GM21381 (cell line): ENCODE measurements at regions not wholly inside any gene's neighbourhood (a gene's known extent, or its start where the extent isn't known, plus 50 kb on each side); places are given as distances from the start of the nearest gene placed in this dataset.
"Not testable (repeated sequence)": the region's sequence is repeated elsewhere in the genome, so short reads cannot be mapped to it uniquely, and the experiment has no call there.

ENCODE experiments used
- ATAC-seq: cut with Tn5 transposase; IDR thresholded peaks from one replicate; pipeline ENCODE4 v1.9.1; 2021; ENCODE audit warnings: mild to moderate bottlenecking, moderate library complexity; ENCODE audit not compliant: unreplicated experiment

DNA sequence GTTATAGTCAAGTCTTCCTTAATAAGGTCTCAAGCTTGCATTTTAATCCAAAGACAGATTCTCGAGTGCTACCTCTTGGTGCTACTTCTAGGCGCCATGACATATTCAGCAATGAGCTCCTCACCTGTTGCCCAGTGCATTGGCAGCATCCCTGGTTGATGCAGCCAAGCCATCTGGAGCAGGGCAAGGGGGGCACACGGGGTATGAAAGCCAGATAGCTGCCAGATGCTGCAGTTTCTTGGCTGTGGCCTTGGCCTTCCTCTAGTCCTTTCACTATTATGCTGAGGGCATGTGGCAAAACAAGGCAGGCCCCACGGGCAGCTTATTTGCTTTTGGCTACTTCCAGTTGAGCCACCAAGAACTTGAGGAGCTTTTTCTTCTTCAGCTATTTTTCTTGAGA, 168.6 kb upstream of the PGRMC2 start:
- ATAC-seq = no peak

DNA sequence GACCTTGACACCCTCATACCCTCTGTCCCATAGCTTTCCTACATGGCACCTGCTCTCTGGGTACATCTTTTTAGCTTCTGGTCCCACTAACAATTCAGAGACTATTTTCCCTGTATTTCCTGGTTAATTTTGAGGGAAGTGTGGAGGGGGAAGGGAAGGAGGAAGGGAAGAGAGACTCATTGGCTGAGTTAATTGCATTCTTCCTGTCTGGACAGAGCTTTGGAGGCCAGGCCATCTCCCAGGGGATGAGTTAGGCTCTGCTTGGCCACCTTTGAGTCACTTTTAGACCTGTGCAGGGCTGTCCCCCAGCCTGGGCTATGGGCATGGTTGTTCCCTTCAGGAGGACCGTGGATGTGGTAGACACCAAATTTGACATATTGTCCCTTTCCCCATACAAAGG, 167.9 kb upstream of the PGRMC2 start:
- ATAC-seq = no peak

DNA sequence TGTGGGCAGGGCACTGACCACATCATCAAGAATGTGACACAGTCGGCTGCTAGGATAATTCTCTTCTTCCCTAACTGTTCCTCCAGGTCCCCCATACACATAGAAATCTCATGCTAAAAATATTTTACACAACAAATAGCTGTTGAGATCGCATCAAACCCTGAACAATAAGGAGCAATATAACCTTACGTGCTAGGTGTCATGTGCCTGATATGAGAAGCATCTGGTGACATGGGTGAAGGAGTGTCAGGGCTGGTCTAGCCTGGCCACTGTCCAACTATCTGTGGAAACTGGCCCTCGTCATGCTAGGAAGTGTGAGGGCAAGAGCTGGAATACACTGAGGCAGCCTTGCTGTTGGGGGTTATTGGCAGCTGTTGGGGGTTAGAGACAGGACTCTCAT, 167.3 kb upstream of the PGRMC2 start:
- no peak for ATAC-seq

DNA sequence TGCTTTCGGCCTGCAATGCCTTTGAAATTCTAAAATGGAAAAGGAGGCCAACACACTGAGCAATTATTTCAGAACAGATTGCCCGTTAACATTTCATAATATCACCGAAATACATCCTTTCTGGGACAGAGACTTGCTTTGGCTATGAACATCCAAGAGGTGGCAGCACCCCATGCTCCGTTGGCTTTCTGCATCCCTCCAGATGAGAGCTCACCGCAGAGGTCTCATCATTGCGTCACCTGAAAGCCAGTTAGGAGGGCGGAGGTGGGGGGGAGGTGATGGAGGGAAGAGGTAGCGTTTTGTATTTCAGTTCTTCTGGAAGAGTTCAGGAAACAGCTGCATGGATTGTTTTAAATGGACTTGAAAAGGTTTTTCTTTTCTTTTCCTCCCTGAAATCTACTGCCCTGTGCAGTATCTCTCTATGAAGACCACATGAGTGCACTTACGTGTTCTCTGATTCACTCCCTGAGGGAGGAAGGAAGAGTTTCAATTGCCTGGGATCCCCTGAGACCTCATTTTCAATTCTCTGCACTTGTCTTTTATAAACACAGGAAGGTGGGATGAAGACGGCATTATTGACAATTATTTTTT, 166.8 kb upstream of the PGRMC2 start:
- ATAC-seq = peak; percentile 100

DNA sequence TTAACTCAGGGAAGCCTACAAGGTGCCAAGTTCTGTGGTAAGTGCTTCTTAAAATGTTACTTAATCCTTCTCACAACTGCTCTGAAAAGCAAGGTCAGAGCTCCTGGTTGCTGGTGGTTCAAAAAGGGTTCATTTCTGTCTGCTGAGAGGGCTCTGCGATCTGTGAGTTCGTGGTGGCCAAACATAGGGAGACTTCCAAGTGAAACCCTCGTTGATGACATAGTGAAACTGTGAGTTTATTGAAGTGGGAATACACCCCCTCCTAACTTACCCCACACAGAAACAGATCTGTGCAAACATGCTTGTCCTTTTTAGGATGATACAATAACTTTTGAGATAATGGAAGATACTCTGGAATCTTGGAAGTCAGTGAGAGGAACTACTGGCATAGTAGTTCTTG, 164.8 kb upstream of the PGRMC2 start:
- no peak for ATAC-seq

DNA sequence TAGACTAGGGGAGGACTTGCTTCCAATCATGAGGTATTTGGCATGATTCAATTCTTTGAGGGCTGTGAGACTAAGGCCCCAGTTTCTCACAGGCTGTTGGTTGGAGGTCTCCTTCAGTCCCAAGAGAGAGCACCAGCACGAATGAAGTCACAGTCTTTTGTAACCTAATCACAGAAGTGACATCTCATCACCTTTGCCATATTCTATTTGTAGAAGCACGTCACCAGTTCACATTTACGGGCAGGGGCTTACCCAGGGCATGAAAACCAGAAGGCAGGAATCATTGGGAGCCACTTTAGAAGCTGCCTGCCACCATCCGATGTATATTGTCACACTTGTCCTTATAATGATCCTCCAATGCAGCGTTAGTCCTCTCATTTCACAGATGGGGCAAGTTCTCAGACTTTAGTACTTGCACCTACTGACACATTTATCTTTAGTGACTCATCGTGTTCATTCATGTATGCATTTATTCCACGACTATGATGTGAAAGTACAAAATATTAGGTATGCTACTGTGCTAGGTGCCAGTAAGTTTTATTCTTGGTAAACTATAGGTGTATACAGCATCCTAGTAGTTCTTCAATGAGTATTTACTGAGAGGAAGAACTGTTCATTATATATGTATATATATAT, 163.8 kb upstream of the PGRMC2 start:
- no peak for ATAC-seq

DNA sequence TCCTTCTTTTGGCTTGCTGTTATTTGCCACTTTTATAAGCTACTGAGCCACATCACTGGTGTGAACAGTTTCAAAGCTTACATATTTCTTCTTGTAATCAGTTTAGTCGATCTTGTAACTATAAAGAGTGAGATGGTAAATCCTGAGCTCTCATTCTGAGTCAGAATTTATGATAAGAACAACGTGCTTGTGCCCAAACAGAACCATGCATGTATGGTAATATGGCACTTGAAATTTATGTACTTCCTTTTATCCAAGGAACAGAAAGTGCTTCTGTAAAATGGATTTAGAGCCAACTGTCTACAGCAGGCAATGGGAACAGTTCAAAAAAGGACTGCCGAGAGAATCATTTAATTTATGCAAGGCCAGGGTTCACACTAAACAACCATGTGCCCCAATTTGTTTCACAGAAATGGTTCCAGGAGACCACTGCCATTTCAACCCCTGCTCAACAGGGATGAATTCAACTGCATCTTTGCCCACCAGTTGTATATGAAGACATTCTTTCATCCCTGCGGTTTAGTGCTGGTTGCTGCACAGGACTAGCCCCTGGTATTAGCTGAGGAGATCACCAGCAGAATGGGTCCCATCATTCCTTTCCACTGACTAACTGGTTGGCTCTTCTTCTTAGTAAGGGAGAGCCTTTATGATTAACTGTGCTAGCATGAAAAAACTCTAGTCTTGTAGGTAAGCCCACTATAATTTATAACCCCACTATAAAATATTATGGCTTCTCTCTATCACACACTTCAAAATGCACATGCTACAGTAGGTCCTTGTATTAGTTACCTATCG, 162.9 kb upstream of the PGRMC2 start:
- ATAC-seq = no peak

DNA sequence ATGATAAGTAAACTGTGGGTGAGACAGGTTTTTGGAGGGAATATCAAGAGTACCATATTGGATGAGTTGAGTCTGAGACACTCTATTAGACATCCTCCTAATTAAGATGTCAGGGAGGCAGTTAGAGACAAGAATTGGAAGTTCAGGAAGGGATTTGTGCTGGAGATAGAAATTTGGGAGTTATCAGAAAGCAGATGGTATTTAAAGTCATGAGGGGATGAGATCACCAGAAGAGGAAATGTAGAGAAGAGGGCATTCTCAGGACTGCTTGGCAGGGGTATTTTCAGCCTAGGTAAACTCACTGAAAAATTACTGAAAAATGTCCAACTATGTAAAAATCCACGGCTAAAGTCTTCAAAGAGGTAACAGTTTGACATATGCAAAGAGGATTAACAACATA, 161.6 kb upstream of the PGRMC2 start:
- ATAC-seq = no peak

DNA sequence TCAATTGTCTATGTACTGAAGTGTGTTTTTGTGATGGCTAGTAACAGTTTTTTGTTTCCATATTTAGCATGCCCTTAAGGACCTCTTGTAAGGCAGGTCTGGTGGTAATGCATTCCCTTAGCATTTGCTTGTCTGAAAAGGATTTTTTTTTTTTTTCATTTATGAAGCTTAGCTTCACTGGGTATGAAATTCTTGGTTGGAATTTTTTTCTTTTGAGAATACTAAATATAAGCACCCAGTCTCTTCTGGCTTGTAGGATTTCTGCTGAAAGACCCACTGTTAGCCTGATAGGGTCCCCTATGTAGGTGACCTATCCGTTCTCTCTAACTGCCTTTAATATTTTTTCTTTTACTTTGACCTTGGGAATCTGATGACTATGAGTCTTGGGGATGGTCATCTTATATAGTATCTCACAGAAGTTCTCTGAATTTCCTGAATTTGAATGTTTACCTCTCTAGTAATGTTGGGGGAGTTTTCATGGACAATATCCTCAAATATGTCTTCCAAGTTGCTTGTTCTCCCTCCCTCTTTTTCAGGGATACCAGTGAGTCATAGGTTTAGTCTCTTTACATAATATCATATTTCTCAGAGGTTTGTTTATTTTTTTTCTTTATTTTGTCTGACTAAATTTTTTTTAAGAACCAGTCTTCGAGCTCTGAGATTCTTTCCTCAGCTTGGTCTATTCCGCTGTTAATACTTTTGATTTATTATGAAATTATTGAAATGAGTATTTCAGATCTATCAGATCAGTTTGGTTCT, 157.1 kb upstream of the PGRMC2 start:
- ATAC-seq = no peak

DNA sequence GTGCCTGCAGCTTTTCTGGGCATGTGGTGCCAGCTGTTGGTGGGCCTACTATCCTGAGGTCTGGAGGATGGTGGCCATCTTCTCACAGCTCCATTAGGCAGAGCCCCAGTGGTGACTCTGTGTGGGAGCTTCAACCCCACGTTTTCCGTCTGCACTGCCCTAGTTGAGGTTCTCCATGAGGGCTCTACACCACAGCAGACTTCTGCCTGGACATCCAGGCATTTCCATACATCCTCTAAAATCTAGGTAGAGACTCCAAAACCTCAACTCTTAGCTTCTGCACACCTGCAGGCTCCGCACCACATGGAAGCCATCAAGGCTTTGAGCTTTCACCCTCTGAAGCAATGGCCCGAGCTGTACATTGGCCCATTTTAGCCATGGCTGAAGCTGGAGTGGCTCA, 153.3 kb upstream of the PGRMC2 start:
- ATAC-seq = no peak

DNA sequence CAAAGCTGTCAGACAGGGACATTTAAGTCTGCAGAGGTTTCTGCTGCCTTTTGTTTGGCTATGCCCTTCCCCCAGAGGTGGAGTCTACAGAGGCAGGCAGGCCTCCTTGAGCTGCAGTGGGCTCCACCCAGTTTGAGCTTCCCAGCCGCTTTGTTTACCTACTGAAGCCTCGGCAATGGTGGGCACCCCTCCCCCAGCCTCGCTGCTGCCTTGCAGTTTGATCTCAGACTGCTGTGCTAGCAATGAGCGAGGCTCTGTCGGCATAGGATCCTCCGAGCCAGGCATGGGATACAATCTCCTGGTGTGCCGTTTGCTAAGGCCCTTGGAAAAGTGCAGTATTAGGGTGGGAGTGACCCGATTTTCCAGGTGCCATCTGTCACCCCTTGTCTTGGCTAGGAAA, 149.4 kb upstream of the PGRMC2 start:
- not testable (repeated sequence) for ATAC-seq

DNA sequence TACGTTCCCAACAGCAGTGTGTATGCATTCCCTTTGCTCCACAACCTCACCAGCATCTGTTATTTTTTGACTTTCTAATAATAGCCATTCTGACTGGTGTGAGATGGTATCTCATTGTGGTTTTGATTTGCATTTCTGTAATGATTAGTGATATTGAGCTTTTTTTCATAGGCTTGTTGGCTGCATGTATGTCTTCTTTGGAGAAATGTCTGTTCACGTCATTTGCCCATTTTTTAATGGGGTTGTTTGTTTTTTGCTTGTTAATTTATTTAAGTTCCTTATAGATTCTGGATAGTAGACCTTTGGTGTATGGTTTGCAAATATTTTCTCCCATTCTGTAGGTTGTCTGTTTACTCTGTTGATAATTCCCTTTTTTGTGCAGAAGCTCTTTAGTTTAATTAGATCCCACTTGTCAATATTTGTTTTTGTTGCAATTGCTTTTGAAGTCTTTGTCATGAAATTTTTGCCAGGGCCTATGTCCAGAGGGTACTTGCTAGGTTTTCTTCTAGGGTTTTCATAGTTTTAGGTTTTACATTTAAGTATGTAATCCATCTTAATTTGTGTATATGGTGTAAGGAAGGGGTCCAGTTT, 141.5 kb upstream of the PGRMC2 start:
- ATAC-seq = not testable (repeated sequence)

DNA sequence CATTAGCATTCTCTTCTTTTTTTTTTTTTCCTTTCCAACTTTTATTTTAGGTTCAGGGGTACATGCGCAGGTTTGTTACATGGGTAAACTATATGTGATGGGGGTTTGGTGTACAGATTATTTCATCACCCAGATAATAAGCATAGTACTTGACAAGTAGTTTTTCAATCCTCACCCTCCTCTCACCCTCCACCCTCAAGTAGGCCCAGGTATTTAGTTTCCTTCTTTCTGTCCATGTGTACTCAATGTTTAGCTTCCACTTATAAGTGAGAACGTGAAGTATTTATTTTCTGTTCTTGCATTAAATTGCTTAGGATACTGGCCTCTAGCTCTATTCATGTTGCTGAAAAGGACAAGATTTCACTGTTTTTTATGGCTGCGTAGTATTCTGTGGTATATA, 140.8 kb upstream of the PGRMC2 start:
- ATAC-seq = no peak

DNA sequence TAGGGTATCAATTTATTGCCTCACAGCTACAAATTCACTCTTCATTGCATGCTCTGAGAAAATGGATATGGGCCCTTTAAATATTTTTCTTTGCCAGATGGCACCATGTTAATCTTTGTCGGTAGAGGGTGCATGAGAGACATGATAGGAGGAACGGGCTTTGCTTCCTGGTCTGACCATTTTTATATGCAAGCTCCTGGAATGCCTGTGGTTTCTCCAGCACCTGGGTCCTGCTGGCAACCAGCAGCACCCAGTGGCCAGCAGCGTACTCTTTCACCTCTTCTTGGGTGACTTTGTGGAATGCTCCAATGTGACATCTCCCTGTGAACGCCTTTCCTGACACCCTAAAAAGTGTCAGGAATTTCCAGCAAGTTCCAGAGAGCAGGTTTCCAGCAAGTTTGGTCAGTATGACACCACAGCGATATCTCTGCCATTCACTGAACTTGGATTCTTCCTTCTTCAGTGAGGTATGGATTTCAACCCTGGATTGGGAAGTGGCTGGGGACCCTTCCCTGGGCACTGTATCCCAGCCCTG, 140.3 kb upstream of the PGRMC2 start:
- ATAC-seq = no peak

DNA sequence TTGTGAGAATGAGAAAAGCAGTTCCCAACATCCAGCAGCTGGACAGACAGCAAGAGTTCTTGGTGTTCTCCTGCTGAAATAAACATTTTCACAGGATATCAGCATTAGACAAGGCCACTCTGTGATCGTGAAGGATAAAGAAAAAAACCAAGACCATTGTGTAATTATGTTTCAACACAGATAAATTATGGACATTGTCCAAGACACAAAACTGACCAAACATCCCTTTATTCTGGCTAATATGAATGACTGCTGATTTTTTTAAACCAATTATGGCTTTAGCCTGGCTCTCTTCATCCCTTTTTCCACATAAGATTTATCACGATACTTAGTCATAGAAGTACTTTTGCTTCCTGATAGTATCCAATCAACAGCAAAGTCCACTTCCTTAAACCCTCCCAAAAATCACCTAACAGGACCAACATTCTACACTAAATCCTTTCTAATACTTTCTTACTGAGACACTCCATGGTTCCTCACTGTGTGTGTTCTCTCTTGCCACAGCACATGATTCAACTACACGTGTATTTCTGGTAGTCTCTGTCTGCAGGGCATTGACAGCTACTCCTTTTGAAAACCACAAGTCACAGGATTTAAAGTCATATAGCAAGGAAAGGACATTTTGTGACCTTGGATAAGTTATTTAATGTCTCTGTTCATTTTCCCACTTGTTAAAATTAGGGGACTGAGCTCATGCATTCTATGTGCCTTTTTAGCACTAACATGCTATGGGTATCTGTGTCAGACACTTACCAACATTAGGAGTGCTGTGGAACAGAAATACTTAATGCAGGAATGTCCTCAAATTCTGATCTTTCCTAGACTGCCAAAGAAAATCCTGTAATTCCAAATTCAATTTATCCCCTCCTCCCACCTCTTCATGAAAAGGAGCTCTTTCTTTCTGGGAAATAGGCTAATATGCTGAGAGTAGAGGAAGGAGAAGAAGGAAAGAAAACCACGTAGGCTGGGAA, 137.2 kb upstream of the PGRMC2 start:
- no peak for ATAC-seq

DNA sequence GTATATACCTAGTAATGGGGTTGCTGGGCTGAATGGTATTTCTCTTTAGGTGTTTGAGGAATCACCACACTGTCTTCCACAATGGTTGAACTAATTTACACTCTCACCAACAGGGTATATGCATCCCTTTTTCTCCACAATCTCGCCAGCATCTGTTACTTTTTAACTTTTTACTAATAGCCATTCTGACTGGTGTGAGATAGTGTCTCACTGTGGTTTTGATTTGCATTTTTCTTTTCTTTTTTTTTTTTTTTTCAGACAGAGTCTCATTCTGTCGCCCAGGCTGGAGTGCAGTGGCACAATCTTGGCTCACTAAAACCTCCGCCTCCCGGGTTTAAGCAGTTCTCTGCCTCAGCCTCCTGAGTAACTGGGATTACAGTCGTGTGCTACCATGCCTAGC, 134.7 kb upstream of the PGRMC2 start:
- ATAC-seq = peak; percentile 50

DNA sequence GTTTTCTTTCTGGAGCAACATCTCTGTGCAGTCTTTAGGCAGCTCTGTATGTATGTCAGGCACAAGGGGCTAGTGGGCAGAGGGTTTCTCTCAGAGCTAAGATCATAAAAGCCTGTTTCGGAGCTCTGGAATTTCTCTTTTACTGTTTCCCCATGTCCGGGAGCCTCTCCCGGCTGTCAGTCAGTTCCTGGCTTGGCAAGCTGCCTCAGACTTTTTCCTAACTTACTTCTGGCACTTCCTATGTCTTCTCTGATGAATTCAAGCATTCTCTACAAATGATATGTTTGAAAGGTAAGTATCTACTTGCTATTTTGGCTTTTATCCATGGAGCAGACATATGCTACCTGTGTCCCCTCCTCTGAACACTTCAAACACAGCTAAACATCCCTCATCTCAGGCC, 129.3 kb upstream of the PGRMC2 start:
- no peak for ATAC-seq

DNA sequence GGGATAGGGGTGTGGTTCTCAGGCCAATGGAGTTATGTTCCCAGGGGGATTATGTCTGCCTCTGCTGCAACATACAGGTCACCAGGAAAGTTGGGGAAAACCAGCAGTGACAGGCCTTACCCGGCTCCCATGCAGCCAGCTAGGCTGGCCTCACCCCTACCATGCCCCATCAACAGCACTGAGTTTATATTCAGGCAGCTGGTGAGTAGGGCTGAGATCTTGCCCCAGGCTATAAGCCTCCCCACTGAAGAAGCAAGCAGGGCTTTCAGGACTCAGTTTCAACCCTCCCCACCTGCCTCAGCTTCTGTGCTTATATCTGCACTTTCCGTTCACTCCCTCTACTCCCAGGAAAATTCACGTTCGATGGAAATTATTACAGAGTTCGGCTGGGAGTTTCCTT, 122.4 kb upstream of the PGRMC2 start:
- ATAC-seq = no peak

DNA sequence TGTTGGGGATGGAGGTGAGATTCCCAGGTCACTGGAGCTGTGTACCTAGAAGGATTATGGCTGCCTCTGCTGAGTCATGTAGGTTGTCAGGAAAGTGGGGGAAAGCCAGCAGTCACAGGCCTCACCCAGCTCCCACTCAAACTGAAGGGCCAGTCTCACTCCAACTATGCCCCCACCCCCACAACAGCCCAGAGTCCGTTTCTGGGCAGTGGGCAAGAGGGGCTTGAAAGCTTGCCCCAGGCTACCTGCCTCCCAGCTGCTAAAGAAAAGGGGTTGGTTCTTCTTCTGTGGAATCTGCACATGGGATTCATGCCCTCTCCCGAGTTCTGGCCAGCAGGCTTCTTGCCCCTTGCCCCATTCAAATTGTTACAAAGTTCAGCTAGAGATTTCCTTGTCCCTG, 116.0 kb upstream of the PGRMC2 start:
- no peak for ATAC-seq

DNA sequence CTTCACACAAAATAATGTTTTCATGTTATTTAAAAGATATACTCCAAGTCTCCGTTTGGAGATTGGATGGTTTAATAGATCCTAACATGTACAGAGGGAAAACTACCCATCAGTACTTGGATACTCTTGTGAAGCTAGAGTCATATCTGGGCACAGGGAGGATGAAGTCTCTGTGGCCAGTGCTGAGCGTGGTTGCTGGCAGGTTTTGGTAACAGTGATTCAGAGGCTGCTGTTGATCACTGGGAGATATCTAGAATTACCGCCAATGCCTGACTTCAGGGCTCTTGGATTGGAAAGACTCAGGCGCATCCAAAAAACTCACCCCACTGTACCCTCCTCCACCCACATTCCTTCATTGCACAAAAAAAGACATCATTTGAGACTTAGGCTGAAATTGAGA, 107.2 kb upstream of the PGRMC2 start:
- no peak for ATAC-seq
